Nephron progenitor cell (in vitro differentiated cells): ENCODE measurements at regions not wholly inside any gene's neighbourhood (a gene's known extent, or its start where the extent isn't known, plus 50 kb on each side); places are given as distances from the start of the nearest gene placed in this dataset.

ENCODE experiments used
- DNase-seq: peaks from one replicate; pipeline ENCODE4 v3.0.0; 2021
- H3K27ac Mint-ChIP-seq: 2 replicates; pipeline ENCODE4 v1.8.0; 2021; ENCODE audit warnings: mild to moderate bottlenecking, moderate library complexity, mixed read lengths
- H3K27me3 Mint-ChIP-seq: 2 replicates; pipeline ENCODE4 v1.8.0; 2021; ENCODE audit warnings: mild to moderate bottlenecking, low read depth, mixed read lengths; ENCODE audit not compliant: poor library complexity
- H3K36me3 Mint-ChIP-seq: 2 replicates; pipeline ENCODE4 v1.8.0; 2021; ENCODE audit warnings: low read depth, mixed read lengths
- H3K4me1 Mint-ChIP-seq: 2 replicates; pipeline ENCODE4 v1.8.0; 2021; ENCODE audit warnings: mixed read lengths
- H3K4me3 Mint-ChIP-seq: 2 replicates; pipeline ENCODE4 v1.8.0; 2021; ENCODE audit warnings: mild to moderate bottlenecking, moderate library complexity, mixed read lengths
- H3K9me3 Mint-ChIP-seq: 2 replicates; pipeline ENCODE4 v1.8.0; 2021; ENCODE audit warnings: mild to moderate bottlenecking, moderate library complexity, mixed read lengths
- TF ChIP-seq, protein P1 (sequence below): fragments of 200-600 bp; sonication (generic); IDR thresholded peaks from 2 replicates; pipeline ENCODE4 v1.5.0; 2021; ENCODE audit warnings: antibody characterized with exemption

DNA sequence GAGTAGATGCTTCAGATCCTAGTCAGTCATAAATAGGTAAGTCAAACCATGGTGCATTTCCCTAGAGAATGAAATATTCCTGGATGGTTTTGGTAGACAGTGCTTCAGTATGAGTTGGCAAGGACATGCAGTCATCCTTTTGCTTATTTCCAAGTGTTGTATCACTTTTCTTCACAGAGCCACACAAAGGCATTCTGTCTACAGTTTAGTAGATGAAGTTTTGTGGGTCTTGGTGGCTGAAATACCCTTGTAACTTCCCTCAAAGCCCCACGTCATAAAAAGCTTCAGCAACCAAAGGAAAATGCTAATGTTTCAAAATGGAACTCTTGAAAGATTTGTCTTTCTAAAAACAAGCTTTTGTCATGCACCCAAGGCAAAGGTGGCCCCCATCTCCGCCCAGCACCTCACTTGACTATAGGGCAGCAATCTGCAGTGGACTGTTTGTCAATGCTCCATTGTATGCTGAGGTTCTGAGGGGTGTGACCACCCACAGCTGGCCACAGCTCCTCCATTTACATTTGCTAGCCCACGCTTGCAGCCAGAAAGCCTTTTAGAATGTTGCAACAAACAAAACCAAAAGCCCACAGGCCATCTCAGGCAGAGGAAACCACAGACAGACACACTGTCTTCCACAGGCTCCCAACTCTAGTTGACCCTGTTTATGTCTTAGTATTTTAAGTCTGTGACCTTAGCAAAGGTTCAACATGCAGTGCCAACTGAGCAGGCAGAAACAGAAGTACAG is 87.1 kb upstream of the FAM9C start:
- H3K4me3 Mint-ChIP-seq, result no peak overlapping the region
- H3K9me3 Mint-ChIP-seq, result peaks cover 23% of the 10 kb centered on the region
- TF ChIP-seq, protein P1, sequence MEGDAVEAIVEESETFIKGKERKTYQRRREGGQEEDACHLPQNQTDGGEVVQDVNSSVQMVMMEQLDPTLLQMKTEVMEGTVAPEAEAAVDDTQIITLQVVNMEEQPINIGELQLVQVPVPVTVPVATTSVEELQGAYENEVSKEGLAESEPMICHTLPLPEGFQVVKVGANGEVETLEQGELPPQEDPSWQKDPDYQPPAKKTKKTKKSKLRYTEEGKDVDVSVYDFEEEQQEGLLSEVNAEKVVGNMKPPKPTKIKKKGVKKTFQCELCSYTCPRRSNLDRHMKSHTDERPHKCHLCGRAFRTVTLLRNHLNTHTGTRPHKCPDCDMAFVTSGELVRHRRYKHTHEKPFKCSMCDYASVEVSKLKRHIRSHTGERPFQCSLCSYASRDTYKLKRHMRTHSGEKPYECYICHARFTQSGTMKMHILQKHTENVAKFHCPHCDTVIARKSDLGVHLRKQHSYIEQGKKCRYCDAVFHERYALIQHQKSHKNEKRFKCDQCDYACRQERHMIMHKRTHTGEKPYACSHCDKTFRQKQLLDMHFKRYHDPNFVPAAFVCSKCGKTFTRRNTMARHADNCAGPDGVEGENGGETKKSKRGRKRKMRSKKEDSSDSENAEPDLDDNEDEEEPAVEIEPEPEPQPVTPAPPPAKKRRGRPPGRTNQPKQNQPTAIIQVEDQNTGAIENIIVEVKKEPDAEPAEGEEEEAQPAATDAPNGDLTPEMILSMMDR, result no peak
- no peaks in the 10 kb centered on the region for H3K36me3 Mint-ChIP-seq
- no peak for DNase-seq
- H3K4me1 Mint-ChIP-seq, result peaks cover 21% of the 10 kb centered on the region
- peak overlapping the region; percentile 29 for H3K27ac Mint-ChIP-seq
- H3K27me3 Mint-ChIP-seq, result no peaks in the 10 kb centered on the region

- DNase-seq, result no peak
- peaks cover 22% of the 10 kb centered on the region for H3K4me1 Mint-ChIP-seq
- peaks cover 24% of the 10 kb centered on the region for H3K9me3 Mint-ChIP-seq
- H3K4me3 Mint-ChIP-seq, result no peak overlapping the region
- H3K27me3 Mint-ChIP-seq, result no peaks in the 10 kb centered on the region
- no peaks in the 10 kb centered on the region for H3K36me3 Mint-ChIP-seq
- TF ChIP-seq, protein P1, result no peak
- no peak overlapping the region for H3K27ac Mint-ChIP-seq
Measured at GRCh38 chrX:13130816-13131215, 86.4 kb upstream of the FAM9C start.

GRCh38 chrX:13128104-13128503 is 83.7 kb upstream of the FAM9C start:
- DNase-seq, result no peak
- Mint-ChIP-seq H3K36me3 (no peaks in the 10 kb centered on the region), H3K4me3 (no peak overlapping the region), H3K27me3 (no peaks in the 10 kb centered on the region), H3K9me3 (peaks cover 34% of the 10 kb centered on the region), H3K27ac (no peak overlapping the region), H3K4me1 (peaks cover 43% of the 10 kb centered on the region)
- TF ChIP-seq, protein P1, result no peak

- no peaks in the 10 kb centered on the region for H3K36me3 Mint-ChIP-seq
Measured at GRCh38 chrX:13126775-13127174, 82.4 kb upstream of the FAM9C start.

DNA sequence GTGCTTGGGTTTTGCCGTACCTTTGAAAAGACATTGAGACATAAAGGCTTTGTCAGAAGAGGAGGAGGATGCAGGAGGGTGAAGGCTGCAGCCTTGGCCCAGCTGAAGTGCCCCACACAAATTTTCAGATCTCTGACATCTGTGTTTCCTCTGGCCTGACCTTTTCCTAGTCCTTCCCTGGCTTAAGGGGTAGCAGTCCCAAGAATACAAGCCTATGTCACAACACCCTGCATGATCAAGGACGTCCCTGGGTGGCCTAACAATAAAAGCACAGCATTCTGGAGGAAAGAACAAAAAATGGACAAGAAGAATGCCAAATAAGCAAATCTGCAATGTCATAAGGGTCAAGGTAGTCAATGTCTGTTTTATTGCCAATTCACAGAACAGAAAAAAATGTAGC is 80.8 kb upstream of the FAM9C start:
- peak overlapping the region; percentile 77 for H3K27ac Mint-ChIP-seq
- H3K4me3 Mint-ChIP-seq, result no peak overlapping the region
- H3K36me3 Mint-ChIP-seq, result no peaks in the 10 kb centered on the region

More at GRCh38 chrX:13126775-13127174, 82.4 kb upstream of the FAM9C start:
- H3K9me3 Mint-ChIP-seq, result peaks cover 41% of the 10 kb centered on the region
- TF ChIP-seq, protein P1, result no peak
- peaks cover 45% of the 10 kb centered on the region for H3K4me1 Mint-ChIP-seq
- no peak overlapping the region for H3K4me3 Mint-ChIP-seq
- H3K27ac Mint-ChIP-seq, result peak overlapping the region; percentile 36
- DNase-seq, result no peak
- no peaks in the 10 kb centered on the region for H3K27me3 Mint-ChIP-seq

More for the DNA sequence above, 80.8 kb upstream of the FAM9C start:
- Mint-ChIP-seq H3K27me3 (no peaks in the 10 kb centered on the region), H3K4me1 (peaks cover 37% of the 10 kb centered on the region), H3K9me3 (peaks cover 52% of the 10 kb centered on the region)
- TF ChIP-seq, protein P1, result no peak
- DNase-seq, result no peak
